ENCODE measurements at regions not wholly inside any gene's neighbourhood (a gene's known extent, or its start where the extent isn't known, plus 50 kb on each side); places are given as distances from the start of the nearest gene placed in this dataset.

- H3K36me3 ChIP-seq (ENCODE audit: insufficient read depth, low read length, poor library complexity, severe bottlenecking), result no peaks in the 10 kb centered on the region
- H3K27ac ChIP-seq (ENCODE audit: low read depth, low read length, poor library complexity, severe bottlenecking), result no peak overlapping the region
- H3K4me1 ChIP-seq (ENCODE audit: insufficient read depth, low read length, poor library complexity, severe bottlenecking), result no peaks in the 10 kb centered on the region
- TF ChIP-seq EZH2 (IDR thresholded peaks at IDR 0.05; ENCODE audit: borderline replicate concordance, low read depth, low read length, poor library complexity, severe bottlenecking) (no peak), CTCF (conservative IDR thresholded peaks at IDR 0.05; ENCODE audit: low read depth, low read length) (no peak)
- ChIA-PET POLR2A (ENCODE audit: low non-redundant PET) (interaction anchor here (0.6 kb wide), 1 partner anchor 1791 kb away, joined by 5 read pairs; no protein-coding TSS in a partner anchor), CTCF (no interaction called here)
- no peak for DNase-seq (ENCODE audit: low spot score)
- intact Hi-C loops (cut with micrococcal nuclease; ENCODE audit: unreplicated experiment), result no loop called here
- H3K9me3 ChIP-seq (ENCODE audit: low read depth, low read length, poor library complexity, severe bottlenecking), result no peaks in the 10 kb centered on the region
- BruUV-seq (replicated peaks), result no TSS peak
- H3K27me3 ChIP-seq (replicated peaks; ENCODE audit: insufficient read depth, low read depth, low read length, poor library complexity), result no peaks in the 10 kb centered on the region
- H3K4me3 ChIP-seq (ENCODE audit: low read depth, low read length, poor library complexity, severe bottlenecking), result no peak overlapping the region
Measured at GRCh38 chr3:109900783-109901182, 563.4 kb upstream of the DPPA4 start.

- ChIA-PET CTCF (no interaction called here), POLR2A (ENCODE audit: low non-redundant PET) (no interaction called here)
- Histone ChIP-seq H3K27me3 (replicated peaks; ENCODE audit: insufficient read depth, low read depth, low read length, poor library complexity) (no peaks in the 10 kb centered on the region), H3K36me3 (ENCODE audit: insufficient read depth, low read length, poor library complexity, severe bottlenecking) (no peaks in the 10 kb centered on the region), H3K4me3 (ENCODE audit: low read depth, low read length, poor library complexity, severe bottlenecking) (no peak overlapping the region), H3K27ac (ENCODE audit: low read depth, low read length, poor library complexity, severe bottlenecking) (no peak overlapping the region), H3K9me3 (ENCODE audit: low read depth, low read length, poor library complexity, severe bottlenecking) (no peaks in the 10 kb centered on the region), H3K4me1 (ENCODE audit: insufficient read depth, low read length, poor library complexity, severe bottlenecking) (no peaks in the 10 kb centered on the region)
- BruUV-seq (replicated peaks), result no TSS peak
- no peak for DNase-seq (ENCODE audit: low spot score)
- intact Hi-C loops (cut with micrococcal nuclease; ENCODE audit: unreplicated experiment), result no loop called here
- TF ChIP-seq EZH2 (IDR thresholded peaks at IDR 0.05; ENCODE audit: borderline replicate concordance, low read depth, low read length, poor library complexity, severe bottlenecking) (no peak), CTCF (conservative IDR thresholded peaks at IDR 0.05; ENCODE audit: low read depth, low read length) (no peak)
Measured at GRCh38 chr3:109902549-109902948, 565.2 kb upstream of the DPPA4 start.

GRCh38 chr3:109903100-109903499, 565.8 kb upstream of the DPPA4 start:
- Histone ChIP-seq H3K4me1 (ENCODE audit: insufficient read depth, low read length, poor library complexity, severe bottlenecking) (no peaks in the 10 kb centered on the region), H3K9me3 (ENCODE audit: low read depth, low read length, poor library complexity, severe bottlenecking) (no peaks in the 10 kb centered on the region), H3K27ac (ENCODE audit: low read depth, low read length, poor library complexity, severe bottlenecking) (no peak overlapping the region), H3K27me3 (replicated peaks; ENCODE audit: insufficient read depth, low read depth, low read length, poor library complexity) (no peaks in the 10 kb centered on the region), H3K4me3 (ENCODE audit: low read depth, low read length, poor library complexity, severe bottlenecking) (no peak overlapping the region), H3K36me3 (ENCODE audit: insufficient read depth, low read length, poor library complexity, severe bottlenecking) (no peaks in the 10 kb centered on the region)
- POLR2A ChIA-PET (ENCODE audit: low non-redundant PET), result no interaction called here
- DNase-seq (ENCODE audit: low spot score), result no peak
- TF ChIP-seq EZH2 (IDR thresholded peaks at IDR 0.05; ENCODE audit: borderline replicate concordance, low read depth, low read length, poor library complexity, severe bottlenecking) (no peak), CTCF (conservative IDR thresholded peaks at IDR 0.05; ENCODE audit: low read depth, low read length) (no peak)
- intact Hi-C loops (cut with micrococcal nuclease; ENCODE audit: unreplicated experiment), result no loop called here
- no TSS peak for BruUV-seq (replicated peaks)
- CTCF ChIA-PET, result no interaction called here

All from A673 (cell line).